Fibroblast of lung (primary cell): ENCODE measurements at regions not wholly inside any gene's neighbourhood (a gene's known extent, or its start where the extent isn't known, plus 50 kb on each side); places are given as distances from the start of the nearest gene placed in this dataset.

Experiments used
- DNase-seq, 2 donors: peaks; one replicate each; pipeline versions ENCODE4 v3.0.0 to v3.0.0-alpha.2; 2010; ENCODE audit warnings: low read depth in 2 of 2
- H2AFZ ChIP-seq: 2 replicates; pipeline ENCODE4 v1.5.1; 2012; ENCODE audit warnings: low read length, control low read depth, inconsistent platforms
- H3K27ac ChIP-seq: 2 replicates; pipeline ENCODE4 v1.5.1; 2011; ENCODE audit warnings: low read length, control low read depth; ENCODE audit not compliant: insufficient read depth
- H3K27me3 ChIP-seq: 2 replicates; pipeline ENCODE4 v1.5.1; 2011; ENCODE audit warnings: mild to moderate bottlenecking, low read length; ENCODE audit not compliant: control insufficient read depth, insufficient read depth
- H3K36me3 ChIP-seq: 2 replicates; pipeline ENCODE4 v1.5.1; 2011; ENCODE audit warnings: low read length; ENCODE audit not compliant: control insufficient read depth, insufficient read depth
- H3K4me1 ChIP-seq: 2 replicates; pipeline ENCODE4 v1.5.1; 2011; ENCODE audit warnings: low read length; ENCODE audit not compliant: control insufficient read depth, insufficient read depth; ENCODE audit errors: extremely low read depth
- H3K4me2 ChIP-seq: 2 replicates; pipeline ENCODE4 v1.5.1; 2011; ENCODE audit warnings: low read length, control low read depth; ENCODE audit not compliant: insufficient read depth; ENCODE audit errors: extremely low read depth
- H3K4me3 ChIP-seq, 4 experiments: fragments of 200-600 bp in 1 of 4; sonication (generic) in 1 of 4; replicated peaks in 1 of 4; 2 replicates each; pipeline ENCODE4 v1.5.1; 2011 to 2016; ENCODE audit warnings: low read length in 4 of 4, low read depth in 3 of 4, mild to moderate bottlenecking in 3 of 4, control low read depth in 2 of 4, inconsistent platforms in 1 of 4, mixed read lengths in 1 of 4; ENCODE audit not compliant: insufficient read depth in 1 of 4; ENCODE audit errors: control extremely low read depth in 1 of 4
- H3K79me2 ChIP-seq: 2 replicates; pipeline ENCODE4 v1.5.1; 2012; ENCODE audit warnings: mild to moderate bottlenecking, low read length, inconsistent platforms; ENCODE audit not compliant: control insufficient read depth, insufficient read depth
- H3K9ac ChIP-seq: 2 replicates; pipeline ENCODE4 v1.5.1; 2011; ENCODE audit warnings: mild to moderate bottlenecking, low read length, control low read depth; ENCODE audit not compliant: insufficient read depth
- H3K9me3 ChIP-seq: 2 replicates; pipeline ENCODE4 v1.5.1; 2012; ENCODE audit warnings: low read depth, low read length; ENCODE audit not compliant: control insufficient read depth, insufficient read depth
- H4K20me1 ChIP-seq: 2 replicates; pipeline ENCODE4 v1.5.1; 2011; ENCODE audit warnings: low read length; ENCODE audit not compliant: control insufficient read depth, insufficient read depth; ENCODE audit errors: extremely low read depth
- CTCF ChIP-seq, 2 donors: IDR thresholded peaks in 1 of 2; conservative IDR thresholded peaks in 1 of 2; 1 replicate in 1 of 2; 2 replicates in 1 of 2; pipeline ENCODE4 v1.5.1; 2011 to 2012; ENCODE audit warnings: low read length in 2 of 2, control low read depth in 1 of 2, inconsistent platforms in 1 of 2, low read depth in 1 of 2, mild to moderate bottlenecking in 1 of 2
- EZH2 ChIP-seq: IDR thresholded peaks from 2 replicates; pipeline ENCODE4 v1.5.1; 2012; ENCODE audit warnings: low read length, control low read depth, mild to moderate bottlenecking; ENCODE audit errors: missing control alignments

- Histone ChIP-seq H3K4me2 (no peak overlapping the region), H3K27ac (no peak overlapping the region), H3K4me3 (no peak overlapping the region), H4K20me1 (no peaks in the 10 kb centered on the region), H3K9ac (no peak overlapping the region), H2AFZ (no peak overlapping the region), H3K79me2 (no peaks in the 10 kb centered on the region), H3K27me3 (no peaks in the 10 kb centered on the region), H3K4me1 (no peaks in the 10 kb centered on the region), H3K9me3 (no peaks in the 10 kb centered on the region), H3K36me3 (no peaks in the 10 kb centered on the region)
- no peak for DNase-seq
- no peak for TF ChIP-seq CTCF (conservative IDR thresholded peaks at IDR 0.05 in 1 of 2, IDR thresholded peaks at IDR 0.05 in 1 of 2; ENCODE audit: low read depth in 1 of 2, low read length in 2 of 2)
- no peak for TF ChIP-seq EZH2
Observed at GRCh38 chr2:183759033-183759432, 634.8 kb downstream of the NUP35 start.

- H3K4me3 ChIP-seq, result no peak overlapping the region
- H4K20me1 ChIP-seq, result no peaks in the 10 kb centered on the region
- no peak for DNase-seq
- no peaks in the 10 kb centered on the region for H3K79me2 ChIP-seq
- H2AFZ ChIP-seq, result no peak overlapping the region
- no peaks in the 10 kb centered on the region for H3K9me3 ChIP-seq
- H3K27me3 ChIP-seq, result no peaks in the 10 kb centered on the region
- TF ChIP-seq CTCF (conservative IDR thresholded peaks at IDR 0.05 in 1 of 2, IDR thresholded peaks at IDR 0.05 in 1 of 2; ENCODE audit: low read depth in 1 of 2, low read length in 2 of 2) (no peak), EZH2 (no peak)
- no peak overlapping the region for H3K9ac ChIP-seq
- no peak overlapping the region for H3K27ac ChIP-seq
- no peaks in the 10 kb centered on the region for H3K36me3 ChIP-seq
- H3K4me2 ChIP-seq, result no peak overlapping the region
- no peaks in the 10 kb centered on the region for H3K4me1 ChIP-seq
Observed at GRCh38 chr2:183773775-183774174, 649.5 kb downstream of the NUP35 start.

- Histone ChIP-seq H3K4me3 (no peak overlapping the region), H3K9me3 (no peaks in the 10 kb centered on the region), H3K9ac (no peak overlapping the region), H3K4me2 (no peak overlapping the region), H3K79me2 (no peaks in the 10 kb centered on the region), H3K27ac (no peak overlapping the region), H3K36me3 (no peaks in the 10 kb centered on the region), H3K4me1 (no peaks in the 10 kb centered on the region), H4K20me1 (no peaks in the 10 kb centered on the region), H3K27me3 (no peaks in the 10 kb centered on the region), H2AFZ (no peak overlapping the region)
- TF ChIP-seq CTCF (conservative IDR thresholded peaks at IDR 0.05 in 1 of 2, IDR thresholded peaks at IDR 0.05 in 1 of 2; ENCODE audit: low read depth in 1 of 2, low read length in 2 of 2), result no peak
- no peak for TF ChIP-seq EZH2
- DNase-seq, result no peak
Observed at GRCh38 chr2:183780072-183780471, 655.8 kb downstream of the NUP35 start.
